OCI-LY7 (cell line): ENCODE measurements at regions not wholly inside any gene's neighbourhood (a gene's known extent, or its start where the extent isn't known, plus 50 kb on each side); places are given as distances from the start of the nearest gene placed in this dataset.

Experiments
- EZH2phosphoT487 ChIP-seq: fragments of 200-600 bp; sonication (generic); IDR thresholded peaks from 2 replicates; pipeline ENCODE4 v1.6.1; 2018; ENCODE audit warnings: low read depth, borderline replicate concordance, mild to moderate bottlenecking, mixed run types, antibody characterized with exemption, low read length, moderate library complexity, mixed read lengths
- TF ChIP-seq, protein P1 (sequence below): fragments of 200-600 bp; sonication (generic); conservative IDR thresholded peaks from 2 replicates; pipeline ENCODE4 v1.5.1; 2014; ENCODE audit warnings: mild to moderate bottlenecking, antibody characterized with exemption, low read length, moderate library complexity, mixed read lengths

DNA sequence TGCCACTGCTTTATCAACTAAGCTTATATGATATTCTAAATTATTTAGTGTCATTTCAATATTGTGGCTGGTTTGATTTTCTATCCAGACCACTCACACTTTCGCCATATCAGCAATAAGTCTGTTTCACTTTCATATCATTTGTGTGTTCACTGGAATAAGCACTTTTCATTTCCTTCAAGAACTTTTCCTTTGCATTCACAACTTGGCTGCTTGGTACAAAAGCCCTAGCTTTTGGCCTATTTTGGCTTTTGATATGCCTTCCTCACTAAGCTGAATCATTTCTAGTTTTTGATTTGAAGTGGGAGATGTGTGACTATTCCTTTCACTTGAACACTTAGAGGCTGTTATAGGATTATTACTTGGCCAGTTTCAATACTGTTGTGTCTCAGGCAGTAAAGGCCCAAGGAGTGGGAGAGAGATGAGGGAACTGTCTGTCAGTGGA, 120.9 kb upstream of the NAMPT start:
- TF ChIP-seq, protein P1, sequence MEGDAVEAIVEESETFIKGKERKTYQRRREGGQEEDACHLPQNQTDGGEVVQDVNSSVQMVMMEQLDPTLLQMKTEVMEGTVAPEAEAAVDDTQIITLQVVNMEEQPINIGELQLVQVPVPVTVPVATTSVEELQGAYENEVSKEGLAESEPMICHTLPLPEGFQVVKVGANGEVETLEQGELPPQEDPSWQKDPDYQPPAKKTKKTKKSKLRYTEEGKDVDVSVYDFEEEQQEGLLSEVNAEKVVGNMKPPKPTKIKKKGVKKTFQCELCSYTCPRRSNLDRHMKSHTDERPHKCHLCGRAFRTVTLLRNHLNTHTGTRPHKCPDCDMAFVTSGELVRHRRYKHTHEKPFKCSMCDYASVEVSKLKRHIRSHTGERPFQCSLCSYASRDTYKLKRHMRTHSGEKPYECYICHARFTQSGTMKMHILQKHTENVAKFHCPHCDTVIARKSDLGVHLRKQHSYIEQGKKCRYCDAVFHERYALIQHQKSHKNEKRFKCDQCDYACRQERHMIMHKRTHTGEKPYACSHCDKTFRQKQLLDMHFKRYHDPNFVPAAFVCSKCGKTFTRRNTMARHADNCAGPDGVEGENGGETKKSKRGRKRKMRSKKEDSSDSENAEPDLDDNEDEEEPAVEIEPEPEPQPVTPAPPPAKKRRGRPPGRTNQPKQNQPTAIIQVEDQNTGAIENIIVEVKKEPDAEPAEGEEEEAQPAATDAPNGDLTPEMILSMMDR, result no peak
- TF ChIP-seq EZH2phosphoT487, result no peak
